Nephron (organoid): ENCODE measurements at regions not wholly inside any gene's neighbourhood (a gene's known extent, or its start where the extent isn't known, plus 50 kb on each side); places are given as distances from the start of the nearest gene placed in this dataset.

Experiments
- H3K27ac Mint-ChIP-seq, 3 experiments: 2 replicates each; pipeline ENCODE4 v1.8.0; 2020; ENCODE audit warnings: mixed read lengths in 3 of 3, mild to moderate bottlenecking in 2 of 3, moderate library complexity in 1 of 3
- H3K27me3 Mint-ChIP-seq: 2 replicates; pipeline ENCODE4 v1.8.0; 2021; ENCODE audit warnings: low read depth, mild to moderate bottlenecking, moderate library complexity, mixed read lengths
- H3K36me3 Mint-ChIP-seq: 2 replicates; pipeline ENCODE4 v1.8.0; 2020; ENCODE audit warnings: low read depth, mixed read lengths
- H3K4me1 Mint-ChIP-seq: 2 replicates; pipeline ENCODE4 v1.8.0; 2020; ENCODE audit warnings: mixed read lengths
- H3K4me3 Mint-ChIP-seq, 3 experiments: 2 replicates each; pipeline ENCODE4 v1.8.0; 2020; ENCODE audit warnings: mild to moderate bottlenecking in 3 of 3, mixed read lengths in 3 of 3, moderate library complexity in 2 of 3
- H3K9me3 Mint-ChIP-seq: 2 replicates; pipeline ENCODE4 v1.8.0; 2020; ENCODE audit warnings: mixed read lengths
- CTCF ChIP-seq, 3 experiments: fragments of 200-600 bp; sonication (generic); IDR thresholded peaks; one replicate each; pipeline ENCODE4 v1.5.0; 2021; ENCODE audit warnings: antibody characterized with exemption in 3 of 3; ENCODE audit not compliant: unreplicated experiment in 3 of 3

- no peak overlapping the region for H3K4me3 Mint-ChIP-seq
- H3K27ac Mint-ChIP-seq, result no peak overlapping the region
Observed at GRCh38 chr6:84416043-84416657, 188.7 kb upstream of the CEP162 start.

GRCh38 chr6:84415517-84415916 is 188.1 kb upstream of the CEP162 start:
- TF ChIP-seq CTCF (IDR thresholded peaks at IDR 0.05; ENCODE audit: unreplicated experiment in 3 of 3), result no peak
- Mint-ChIP-seq H3K4me3 (no peak overlapping the region), H3K27me3 (peaks cover 21% of the 10 kb centered on the region), H3K4me1 (peaks cover 13% of the 10 kb centered on the region), H3K36me3 (no peaks in the 10 kb centered on the region), H3K9me3 (no peaks in the 10 kb centered on the region), H3K27ac (no peak overlapping the region)

More at GRCh38 chr6:84416043-84416657, 188.7 kb upstream of the CEP162 start:
- Mint-ChIP-seq H3K27me3 (peaks cover 23% of the 10 kb centered on the region), H3K9me3 (no peaks in the 10 kb centered on the region), H3K4me1 (peaks cover 11% of the 10 kb centered on the region), H3K36me3 (no peaks in the 10 kb centered on the region)
- no peak for TF ChIP-seq CTCF (IDR thresholded peaks at IDR 0.05; ENCODE audit: unreplicated experiment in 3 of 3)

- no peaks in the 10 kb centered on the region for H3K9me3 Mint-ChIP-seq
- H3K4me1 Mint-ChIP-seq, result peaks cover 16% of the 10 kb centered on the region
- H3K36me3 Mint-ChIP-seq, result no peaks in the 10 kb centered on the region
- no peak overlapping the region for H3K27ac Mint-ChIP-seq
- peaks cover 16% of the 10 kb centered on the region for H3K27me3 Mint-ChIP-seq
- no peak overlapping the region for H3K4me3 Mint-ChIP-seq
- no peak for TF ChIP-seq CTCF (IDR thresholded peaks at IDR 0.05; ENCODE audit: unreplicated experiment in 3 of 3)
Observed at GRCh38 chr6:84415068-84415467, 187.6 kb upstream of the CEP162 start.

- Mint-ChIP-seq H3K4me1 (peaks cover 16% of the 10 kb centered on the region), H3K4me3 (no peak overlapping the region), H3K36me3 (no peaks in the 10 kb centered on the region), H3K9me3 (no peaks in the 10 kb centered on the region), H3K27ac (peak overlapping the region in 1 of 3 experiments; percentile 25), H3K27me3 (peaks cover 11% of the 10 kb centered on the region)
- no peak for TF ChIP-seq CTCF (IDR thresholded peaks at IDR 0.05; ENCODE audit: unreplicated experiment in 3 of 3)
Observed at GRCh38 chr6:84414531-84414930, 187.1 kb upstream of the CEP162 start.

GRCh38 chr6:84411060-84411629 is 183.7 kb upstream of the CEP162 start:
- H3K36me3 Mint-ChIP-seq, result no peaks in the 10 kb centered on the region
- H3K4me1 Mint-ChIP-seq, result peaks cover 26% of the 10 kb centered on the region
- no peak for TF ChIP-seq CTCF (IDR thresholded peaks at IDR 0.05; ENCODE audit: unreplicated experiment in 3 of 3)
- H3K27ac Mint-ChIP-seq, result no peak overlapping the region
- H3K27me3 Mint-ChIP-seq, result peaks cover 8% of the 10 kb centered on the region
- no peaks in the 10 kb centered on the region for H3K9me3 Mint-ChIP-seq
- H3K4me3 Mint-ChIP-seq, result no peak overlapping the region

GRCh38 chr6:84409911-84410310 is 182.5 kb upstream of the CEP162 start:
- H3K9me3 Mint-ChIP-seq, result no peaks in the 10 kb centered on the region
- no peak for TF ChIP-seq CTCF (IDR thresholded peaks at IDR 0.05; ENCODE audit: unreplicated experiment in 3 of 3)

More at GRCh38 chr6:84409911-84410310, 182.5 kb upstream of the CEP162 start:
- H3K36me3 Mint-ChIP-seq, result no peaks in the 10 kb centered on the region
- no peak overlapping the region for H3K4me3 Mint-ChIP-seq
- H3K4me1 Mint-ChIP-seq, result peaks cover 22% of the 10 kb centered on the region
- H3K27ac Mint-ChIP-seq, result no peak overlapping the region
- peaks cover 4% of the 10 kb centered on the region for H3K27me3 Mint-ChIP-seq
